GM10266 (cell line): ENCODE measurements at regions not wholly inside any gene's neighbourhood (a gene's known extent, or its start where the extent isn't known, plus 50 kb on each side); places are given as distances from the start of the nearest gene placed in this dataset.
A peak's percentile ranks its signal among the peaks of the same experiment; 100 is the strongest.

Source experiments
- DNase-seq: peaks from one replicate; pipeline ENCODE4 v3.0.0; 2012; ENCODE audit errors: extremely low spot score
- TF ChIP-seq, protein P1 (sequence below): IDR thresholded peaks from 2 replicates; pipeline ENCODE4 v1.5.1; 2012; ENCODE audit warnings: mild to moderate bottlenecking, low read depth; ENCODE audit not compliant: control insufficient read depth, insufficient read depth; ENCODE audit errors: missing control alignments

DNA sequence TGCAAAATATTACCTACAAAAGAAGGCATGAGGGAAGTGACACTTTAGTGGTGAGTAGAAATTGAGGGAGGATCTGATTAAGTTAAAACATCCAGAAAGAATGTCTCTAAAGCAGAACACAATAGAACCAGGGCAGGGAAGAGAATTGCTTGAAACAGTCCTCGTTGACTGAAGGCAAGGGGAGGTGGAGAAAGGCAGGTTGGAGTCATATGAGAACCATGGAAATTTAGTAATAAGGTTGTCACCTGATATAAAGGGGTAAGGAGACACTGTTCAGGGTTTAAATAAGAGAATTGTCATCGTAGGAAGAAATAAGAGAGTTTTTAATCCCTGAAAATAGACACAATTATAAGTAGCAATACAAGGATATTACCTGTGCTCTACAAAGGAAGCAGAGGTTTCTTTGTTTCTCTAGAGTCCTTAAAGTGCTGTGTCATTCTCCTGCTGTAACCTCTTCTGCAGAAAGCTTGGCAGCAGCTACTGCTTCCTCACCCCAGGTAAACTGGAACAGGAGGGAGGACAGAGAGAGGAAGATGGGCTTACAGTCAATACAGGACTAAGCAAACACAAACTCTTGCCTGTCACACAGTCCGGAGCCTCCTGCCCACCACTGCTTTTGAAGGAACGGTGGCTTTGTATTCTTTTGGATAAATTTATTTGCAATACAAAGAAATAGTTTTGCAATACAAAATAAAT lies 258.4 kb downstream of the PPARGC1A start:
- TF ChIP-seq, protein P1, sequence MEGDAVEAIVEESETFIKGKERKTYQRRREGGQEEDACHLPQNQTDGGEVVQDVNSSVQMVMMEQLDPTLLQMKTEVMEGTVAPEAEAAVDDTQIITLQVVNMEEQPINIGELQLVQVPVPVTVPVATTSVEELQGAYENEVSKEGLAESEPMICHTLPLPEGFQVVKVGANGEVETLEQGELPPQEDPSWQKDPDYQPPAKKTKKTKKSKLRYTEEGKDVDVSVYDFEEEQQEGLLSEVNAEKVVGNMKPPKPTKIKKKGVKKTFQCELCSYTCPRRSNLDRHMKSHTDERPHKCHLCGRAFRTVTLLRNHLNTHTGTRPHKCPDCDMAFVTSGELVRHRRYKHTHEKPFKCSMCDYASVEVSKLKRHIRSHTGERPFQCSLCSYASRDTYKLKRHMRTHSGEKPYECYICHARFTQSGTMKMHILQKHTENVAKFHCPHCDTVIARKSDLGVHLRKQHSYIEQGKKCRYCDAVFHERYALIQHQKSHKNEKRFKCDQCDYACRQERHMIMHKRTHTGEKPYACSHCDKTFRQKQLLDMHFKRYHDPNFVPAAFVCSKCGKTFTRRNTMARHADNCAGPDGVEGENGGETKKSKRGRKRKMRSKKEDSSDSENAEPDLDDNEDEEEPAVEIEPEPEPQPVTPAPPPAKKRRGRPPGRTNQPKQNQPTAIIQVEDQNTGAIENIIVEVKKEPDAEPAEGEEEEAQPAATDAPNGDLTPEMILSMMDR, result no peak
- no peak for DNase-seq

DNA sequence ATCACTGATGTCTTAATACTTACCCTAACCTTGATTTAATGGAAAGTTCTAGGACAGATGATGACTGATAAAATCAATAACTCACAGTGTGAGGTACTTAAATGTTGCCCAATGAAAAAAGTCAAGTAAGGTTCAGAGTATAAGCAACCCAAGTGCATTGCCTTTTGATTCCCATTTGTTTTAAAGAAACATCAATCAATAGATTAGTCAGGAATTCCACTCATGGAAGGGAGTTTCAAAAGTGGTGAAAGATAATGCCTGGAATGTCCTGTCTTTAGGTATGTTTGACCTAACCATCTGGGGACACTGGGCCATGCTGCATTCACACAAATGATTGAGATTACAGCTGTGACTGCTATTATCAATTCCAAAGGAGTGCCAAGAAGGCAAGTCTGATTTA lies 259.7 kb downstream of the PPARGC1A start:
- TF ChIP-seq, protein P1, result no peak

DNA sequence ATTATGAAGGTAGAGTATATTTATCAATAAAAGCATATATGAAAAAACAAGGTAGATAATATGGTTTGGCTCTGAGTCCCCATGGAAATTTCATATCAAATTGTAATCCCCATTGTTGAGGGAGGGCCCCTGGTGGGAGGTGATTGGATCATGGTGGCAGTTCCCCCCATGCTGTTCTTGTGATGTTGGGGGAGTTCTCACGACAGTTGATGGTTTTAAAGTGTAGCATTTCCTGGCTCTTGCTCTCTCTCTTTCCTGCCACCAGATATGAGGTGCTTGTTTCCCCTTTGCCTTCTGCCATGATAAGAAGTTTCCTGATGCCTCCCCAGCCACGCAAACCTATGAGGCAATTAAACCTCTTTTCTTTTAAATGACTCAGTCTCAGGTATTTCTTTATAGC lies 260.4 kb downstream of the PPARGC1A start:
- TF ChIP-seq, protein P1, result no peak

More for the DNA sequence above, 259.7 kb downstream of the PPARGC1A start:
- DNase-seq, result no peak

DNA sequence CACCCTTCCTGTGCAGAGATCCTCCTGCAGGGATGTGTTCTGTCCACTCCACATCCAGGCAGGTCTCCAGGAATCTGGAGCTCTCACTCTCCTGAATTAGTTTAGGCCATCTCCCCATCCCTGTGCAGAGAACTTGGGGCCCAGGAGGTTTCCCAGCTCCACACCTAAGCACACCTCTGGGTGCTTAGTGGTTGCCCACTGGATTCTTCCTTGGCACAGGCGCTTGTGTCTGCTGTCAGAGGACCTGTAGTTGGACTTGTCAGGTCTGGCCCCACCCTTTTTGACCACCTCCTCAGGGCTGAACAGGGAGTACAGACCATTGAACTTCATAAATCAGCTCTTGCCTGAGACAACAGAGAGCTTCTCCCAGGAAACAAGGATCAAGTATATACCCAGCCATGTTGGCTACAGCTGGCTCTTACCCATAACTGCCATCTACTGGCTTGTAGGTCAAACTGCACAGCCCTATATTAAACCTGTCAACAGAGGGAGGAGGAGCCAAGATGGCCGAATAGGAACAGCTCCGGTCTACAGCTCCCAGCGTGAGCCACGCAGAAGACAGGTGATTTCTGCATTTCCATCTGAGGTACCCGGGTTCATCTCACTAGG lies 275.5 kb downstream of the PPARGC1A start:
- peak; percentile 6 for DNase-seq

More for the DNA sequence above, 260.4 kb downstream of the PPARGC1A start:
- no peak for DNase-seq

DNA sequence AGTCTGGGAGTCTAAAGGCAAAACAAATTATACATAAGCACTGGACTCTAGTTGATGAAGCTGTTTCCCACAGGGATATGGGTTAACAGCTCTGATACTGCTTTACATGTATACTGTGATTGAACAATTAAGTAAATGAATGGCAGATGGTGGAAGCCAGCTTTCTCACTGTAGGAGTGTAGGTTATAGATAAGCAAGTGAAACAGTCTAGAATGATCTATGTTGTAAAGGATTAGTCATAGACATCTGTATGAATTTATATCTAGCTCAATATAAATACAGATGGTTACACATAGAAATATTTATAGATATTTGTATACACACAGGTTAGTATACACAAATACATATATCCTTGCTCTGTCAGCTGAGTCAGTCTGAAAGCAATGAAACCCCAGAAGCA lies 276.1 kb downstream of the PPARGC1A start:
- TF ChIP-seq, protein P1, result no peak
- no peak for DNase-seq

More for the DNA sequence above, 275.5 kb downstream of the PPARGC1A start:
- TF ChIP-seq, protein P1, result peak; percentile 34

DNA sequence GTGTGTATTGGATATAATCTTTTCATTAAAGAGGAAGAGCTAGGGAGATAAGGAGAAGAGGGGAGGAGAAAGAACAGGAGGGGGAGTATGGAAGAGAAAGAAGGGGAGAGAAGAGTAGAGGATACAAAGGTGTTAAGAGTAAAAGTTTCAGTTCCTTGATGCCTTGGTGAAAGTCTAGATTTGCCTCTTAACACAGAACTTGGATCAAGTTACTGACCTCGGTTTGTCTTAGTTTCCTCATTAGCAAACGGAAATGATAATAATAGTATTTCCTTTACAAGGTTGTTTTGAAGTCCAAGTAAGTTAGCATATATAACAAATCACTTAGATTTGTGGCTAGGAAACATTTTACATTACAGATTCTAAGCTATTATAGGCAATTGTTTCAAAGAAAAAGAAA lies 287.1 kb downstream of the PPARGC1A start:
- no peak for DNase-seq
- TF ChIP-seq, protein P1, result no peak

DNA sequence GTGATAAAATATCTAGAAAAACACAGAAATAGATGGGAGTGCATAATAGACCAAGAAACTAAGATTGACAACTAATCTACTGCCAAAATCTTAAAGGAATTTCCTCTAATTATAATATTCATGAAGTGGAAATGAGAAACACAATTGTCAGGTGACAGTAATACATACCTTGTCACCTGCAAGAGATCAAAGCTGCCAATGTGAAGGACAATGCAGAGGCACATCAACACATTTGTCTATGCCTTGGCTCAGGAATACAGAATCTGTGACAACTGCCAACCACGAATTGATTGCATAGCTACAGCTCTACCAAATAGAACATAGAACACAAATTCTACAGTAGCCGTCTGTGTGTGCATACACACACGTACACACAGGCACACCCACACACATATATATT lies 295.7 kb downstream of the PPARGC1A start:
- TF ChIP-seq, protein P1, result no peak
- DNase-seq, result no peak
